DMS 273 treated with DMSO at 0.1 percent for 48 hours (cell line): ENCODE measurements at regions not wholly inside any gene's neighbourhood (a gene's known extent, or its start where the extent isn't known, plus 50 kb on each side); places are given as distances from the start of the nearest gene placed in this dataset.
"Not testable (repeated sequence)": the region's sequence is repeated elsewhere in the genome, so short reads cannot be mapped to it uniquely, and the experiment has no call there.

Experiments
- DNase-seq: peaks from one replicate; lab custom pipeline; 2025; lab: John Stamatoyannopoulos, UW

- no peak for DNase-seq
Measured at GRCh38 chr1:182003953-182004586, 57.4 kb downstream of the ZNF648 start.

- no peak for DNase-seq
Measured at GRCh38 chr1:182003025-182003725, 58.3 kb downstream of the ZNF648 start.

GRCh38 chr1:182002570-182002969, 58.9 kb downstream of the ZNF648 start:
- DNase-seq = no peak

GRCh38 chr1:181998858-181999257, 62.7 kb downstream of the ZNF648 start:
- no peak for DNase-seq

GRCh38 chr1:181992072-181992471, 69.4 kb downstream of the ZNF648 start:
- DNase-seq = no peak

GRCh38 chr1:181990728-181991127, 70.8 kb downstream of the ZNF648 start:
- no peak for DNase-seq

GRCh38 chr1:181989261-181989920, 72.1 kb downstream of the ZNF648 start:
- DNase-seq = no peak

- no peak for DNase-seq
Measured at GRCh38 chr1:181987996-181988395, 73.5 kb downstream of the ZNF648 start.

- DNase-seq = no peak
Measured at GRCh38 chr1:181987334-181987895, 74.1 kb downstream of the ZNF648 start.

- DNase-seq = no peak
Measured at GRCh38 chr1:181986907-181987305, 74.6 kb downstream of the ZNF648 start.

GRCh38 chr1:181985936-181986906, 75.3 kb downstream of the ZNF648 start:
- no peak for DNase-seq

GRCh38 chr1:181985281-181985680, 76.2 kb downstream of the ZNF648 start:
- DNase-seq = no peak

- DNase-seq = no peak
Measured at GRCh38 chr1:181984006-181984405, 77.5 kb downstream of the ZNF648 start.

- DNase-seq = no peak
Measured at GRCh38 chr1:181981821-181982220, 79.7 kb downstream of the ZNF648 start.

- DNase-seq = no peak
Measured at GRCh38 chr1:181972256-181972655, 89.3 kb downstream of the ZNF648 start.

GRCh38 chr1:181971424-181971823, 90.1 kb downstream of the ZNF648 start:
- DNase-seq = no peak

- no peak for DNase-seq
Measured at GRCh38 chr1:181969902-181970301, 91.6 kb downstream of the ZNF648 start.

- not testable (repeated sequence) for DNase-seq
Measured at GRCh38 chr1:181954696-181955095, 106.8 kb downstream of the ZNF648 start.

GRCh38 chr1:181954178-181954577, 107.3 kb downstream of the ZNF648 start:
- not testable (repeated sequence) for DNase-seq

- DNase-seq = no peak
Measured at GRCh38 chr1:181953596-181953995, 107.9 kb downstream of the ZNF648 start.

GRCh38 chr1:181951213-181951612, 110.3 kb downstream of the ZNF648 start:
- DNase-seq = no peak

GRCh38 chr1:181949500-181949899, 112.0 kb downstream of the ZNF648 start:
- no peak for DNase-seq
